ENCODE measurements at regions not wholly inside any gene's neighbourhood (a gene's known extent, or its start where the extent isn't known, plus 50 kb on each side); places are given as distances from the start of the nearest gene placed in this dataset.

- H3K36me3 ChIP-seq (replicated peaks in 1 of 2; ENCODE audit: control insufficient read depth in 1 of 2, insufficient read depth in 2 of 2, low read length in 1 of 2), result no peaks in the 10 kb centered on the region
- WGBS (ENCODE audit: low lambda C conversion rate), result 12% methylated on average over 1 of the region's 1 CpG
- CTCF ChIA-PET, result no interaction called here
- H3K9ac ChIP-seq, result no peak overlapping the region
- POLR2A ChIA-PET, result no interaction called here
- H3K4me2 ChIP-seq, result no peak overlapping the region
- DNase-seq, result no peak
- H3K79me2 ChIP-seq (ENCODE audit: insufficient read depth), result no peaks in the 10 kb centered on the region
- no peak overlapping the region for H2AFZ ChIP-seq (ENCODE audit: low read depth)
- TF ChIP-seq SMC3 (IDR thresholded peaks at IDR 0.05; ENCODE audit: low read depth, low read length) (no peak), IRF3 (IDR thresholded peaks at IDR 0.05; ENCODE audit: low read depth, low read length) (no peak), RFX5 (IDR thresholded peaks at IDR 0.05; ENCODE audit: low read length) (no peak), REST (IDR thresholded peaks at IDR 0.05; ENCODE audit: low read depth, low read length) (no peak), CHD2 (IDR thresholded peaks at IDR 0.05; ENCODE audit: low read length, partially characterized antibody) (no peak), SIN3A (IDR thresholded peaks at IDR 0.05; ENCODE audit: borderline replicate concordance, low read depth, low read length) (no peak), TAF1 (IDR thresholded peaks at IDR 0.05; ENCODE audit: borderline replicate concordance, low read depth, low read length) (no peak), ZBTB33 (IDR thresholded peaks at IDR 0.05; ENCODE audit: borderline replicate concordance, low read depth) (no peak)
- no peaks in the 10 kb centered on the region for H3K4me1 ChIP-seq (ENCODE audit: control insufficient read depth in 1 of 2, insufficient read depth in 2 of 2, low read depth in 1 of 2, low read length in 1 of 2)
- H3K9me2 ChIP-seq, result no peaks in the 10 kb centered on the region
- H3K9me3 ChIP-seq, result no peaks in the 10 kb centered on the region
- H3K27me3 ChIP-seq (ENCODE audit: insufficient read depth), result no peaks in the 10 kb centered on the region
- H4K20me1 ChIP-seq (ENCODE audit: insufficient read depth), result no peaks in the 10 kb centered on the region
- H3K4me3 ChIP-seq (ENCODE audit: low read depth in 2 of 2, low read length in 1 of 2), result no peak overlapping the region
- H3K27ac ChIP-seq (ENCODE audit: low read depth in 2 of 2, low read length in 1 of 2), result no peak overlapping the region
- no peaks in the 10 kb centered on the region for H3F3A ChIP-seq (replicated peaks; ENCODE audit: insufficient read depth)
These were observed 423.8 kb downstream of the PRDM5 start for GRCh38 chr4:120498678-120499077.

GRCh38 chr4:120491481-120491880 lies 424.8 kb upstream of the MAD2L1 start:
- no peaks in the 10 kb centered on the region for H4K20me1 ChIP-seq (ENCODE audit: insufficient read depth)
- H3F3A ChIP-seq (replicated peaks; ENCODE audit: insufficient read depth), result no peaks in the 10 kb centered on the region
- 27% methylated on average over 3 of the region's 3 CpGs for WGBS (ENCODE audit: low lambda C conversion rate)
- TF ChIP-seq REST (IDR thresholded peaks at IDR 0.05; ENCODE audit: low read depth, low read length) (no peak), FOXM1 (IDR thresholded peaks at IDR 0.05; ENCODE audit: low read depth) (no peak), ZBTB33 (IDR thresholded peaks at IDR 0.05; ENCODE audit: borderline replicate concordance, low read depth) (no peak), CHD2 (IDR thresholded peaks at IDR 0.05; ENCODE audit: low read length, partially characterized antibody) (no peak), TAF1 (IDR thresholded peaks at IDR 0.05; ENCODE audit: borderline replicate concordance, low read depth, low read length) (no peak), RAD21 (IDR thresholded peaks at IDR 0.05; ENCODE audit: low read length) (no peak), USF2 (IDR thresholded peaks at IDR 0.05; ENCODE audit: borderline replicate concordance, low read depth, low read length) (no peak)

More at GRCh38 chr4:120491481-120491880, 424.8 kb upstream of the MAD2L1 start:
- Histone ChIP-seq H3K27me3 (ENCODE audit: insufficient read depth) (no peaks in the 10 kb centered on the region), H3K4me2 (no peak overlapping the region), H3K36me3 (replicated peaks in 1 of 2; ENCODE audit: control insufficient read depth in 1 of 2, insufficient read depth in 2 of 2, low read length in 1 of 2) (no peaks in the 10 kb centered on the region), H3K9me3 (no peaks in the 10 kb centered on the region), H3K9me2 (no peaks in the 10 kb centered on the region), H3K4me3 (ENCODE audit: low read depth in 2 of 2, low read length in 1 of 2) (no peak overlapping the region), H3K4me1 (ENCODE audit: control insufficient read depth in 1 of 2, insufficient read depth in 2 of 2, low read depth in 1 of 2, low read length in 1 of 2) (no peaks in the 10 kb centered on the region; a peak in 1 of 4 replicates), H3K9ac (no peak overlapping the region), H3K79me2 (ENCODE audit: insufficient read depth) (no peaks in the 10 kb centered on the region), H2AFZ (ENCODE audit: low read depth) (no peak overlapping the region), H3K27ac (ENCODE audit: low read depth in 2 of 2, low read length in 1 of 2) (no peak overlapping the region)
- DNase-seq, result no peak
- POLR2A ChIA-PET, result no interaction called here
- CTCF ChIA-PET, result no interaction called here
